ENCODE measurements at regions not wholly inside any gene's neighbourhood (a gene's known extent, or its start where the extent isn't known, plus 50 kb on each side); places are given as distances from the start of the nearest gene placed in this dataset.

DNA sequence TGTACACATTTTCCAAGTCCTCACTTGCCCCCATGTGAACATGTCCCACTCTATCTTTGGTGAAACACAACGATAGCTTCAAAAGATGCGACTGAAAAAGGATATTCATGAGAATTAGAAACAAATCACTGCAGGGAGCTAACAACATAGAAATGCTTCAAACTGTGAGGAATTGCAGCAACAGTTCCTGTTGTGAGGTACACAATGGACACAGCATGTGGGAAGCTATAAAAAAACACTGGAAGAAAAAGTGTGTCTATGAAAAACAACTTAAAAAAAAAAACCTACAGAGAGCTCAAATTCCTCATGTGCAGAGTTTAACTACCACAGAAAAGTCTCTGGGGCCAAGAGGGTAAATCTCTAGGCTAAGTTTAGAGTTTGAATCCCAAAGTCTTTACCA is 51.6 kb upstream of the BLTP1 start:
- Histone ChIP-seq H3K36me3 (replicated peaks; ENCODE audit: low read depth, low read length) (no peaks in the 10 kb centered on the region), H3K4me2 (ENCODE audit: low read length) (no peak overlapping the region), H4K20me1 (ENCODE audit: insufficient read depth, low read length) (no peaks in the 10 kb centered on the region), H3K9me3 (ENCODE audit: insufficient read depth, low read length) (no peaks in the 10 kb centered on the region), H3K27me3 (ENCODE audit: low read depth, low read length) (no peaks in the 10 kb centered on the region), H3K27ac (ENCODE audit: low read length) (no peak overlapping the region), H2AFZ (ENCODE audit: low read depth, low read length) (no peak overlapping the region), H3K4me1 (ENCODE audit: low read length) (no peaks in the 10 kb centered on the region), H3K4me3 (ENCODE audit: low read length) (no peak overlapping the region), H3K9ac (ENCODE audit: low read length) (no peak overlapping the region), H3K79me2 (ENCODE audit: low read length) (no peaks in the 10 kb centered on the region)
- TF ChIP-seq, protein P1, sequence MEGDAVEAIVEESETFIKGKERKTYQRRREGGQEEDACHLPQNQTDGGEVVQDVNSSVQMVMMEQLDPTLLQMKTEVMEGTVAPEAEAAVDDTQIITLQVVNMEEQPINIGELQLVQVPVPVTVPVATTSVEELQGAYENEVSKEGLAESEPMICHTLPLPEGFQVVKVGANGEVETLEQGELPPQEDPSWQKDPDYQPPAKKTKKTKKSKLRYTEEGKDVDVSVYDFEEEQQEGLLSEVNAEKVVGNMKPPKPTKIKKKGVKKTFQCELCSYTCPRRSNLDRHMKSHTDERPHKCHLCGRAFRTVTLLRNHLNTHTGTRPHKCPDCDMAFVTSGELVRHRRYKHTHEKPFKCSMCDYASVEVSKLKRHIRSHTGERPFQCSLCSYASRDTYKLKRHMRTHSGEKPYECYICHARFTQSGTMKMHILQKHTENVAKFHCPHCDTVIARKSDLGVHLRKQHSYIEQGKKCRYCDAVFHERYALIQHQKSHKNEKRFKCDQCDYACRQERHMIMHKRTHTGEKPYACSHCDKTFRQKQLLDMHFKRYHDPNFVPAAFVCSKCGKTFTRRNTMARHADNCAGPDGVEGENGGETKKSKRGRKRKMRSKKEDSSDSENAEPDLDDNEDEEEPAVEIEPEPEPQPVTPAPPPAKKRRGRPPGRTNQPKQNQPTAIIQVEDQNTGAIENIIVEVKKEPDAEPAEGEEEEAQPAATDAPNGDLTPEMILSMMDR (IDR thresholded peaks at IDR 0.05; ENCODE audit: low read depth, low read length): no peak
- TF ChIP-seq EZH2phosphoT487 (IDR thresholded peaks at IDR 0.05; ENCODE audit: low read depth): no peak

DNA sequence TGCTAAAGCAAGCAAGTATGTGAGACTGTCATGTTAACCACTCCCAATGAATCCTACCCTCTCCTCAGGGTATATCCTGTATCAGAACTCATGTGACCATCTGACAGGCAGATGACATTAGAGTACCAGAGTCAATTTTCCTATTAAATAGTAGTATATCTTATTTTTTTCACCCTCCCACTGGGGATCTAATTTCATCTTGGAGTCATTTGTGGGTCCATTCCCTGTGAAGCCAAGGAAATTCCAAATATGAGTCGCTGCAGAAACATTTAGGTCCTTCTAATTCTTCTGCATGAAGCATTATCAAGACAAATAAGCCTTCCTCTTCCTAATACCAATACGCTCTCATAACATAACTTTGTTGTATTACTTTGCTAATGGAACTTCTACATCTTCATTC is 52.2 kb upstream of the BLTP1 start:
- TF ChIP-seq, protein P1 (IDR thresholded peaks at IDR 0.05; ENCODE audit: low read depth, low read length): no peak
- TF ChIP-seq EZH2phosphoT487 (IDR thresholded peaks at IDR 0.05; ENCODE audit: low read depth): no peak
- H3K4me2 ChIP-seq (ENCODE audit: low read length): no peak overlapping the region
- H3K9me3 ChIP-seq (ENCODE audit: insufficient read depth, low read length): no peaks in the 10 kb centered on the region

DNA sequence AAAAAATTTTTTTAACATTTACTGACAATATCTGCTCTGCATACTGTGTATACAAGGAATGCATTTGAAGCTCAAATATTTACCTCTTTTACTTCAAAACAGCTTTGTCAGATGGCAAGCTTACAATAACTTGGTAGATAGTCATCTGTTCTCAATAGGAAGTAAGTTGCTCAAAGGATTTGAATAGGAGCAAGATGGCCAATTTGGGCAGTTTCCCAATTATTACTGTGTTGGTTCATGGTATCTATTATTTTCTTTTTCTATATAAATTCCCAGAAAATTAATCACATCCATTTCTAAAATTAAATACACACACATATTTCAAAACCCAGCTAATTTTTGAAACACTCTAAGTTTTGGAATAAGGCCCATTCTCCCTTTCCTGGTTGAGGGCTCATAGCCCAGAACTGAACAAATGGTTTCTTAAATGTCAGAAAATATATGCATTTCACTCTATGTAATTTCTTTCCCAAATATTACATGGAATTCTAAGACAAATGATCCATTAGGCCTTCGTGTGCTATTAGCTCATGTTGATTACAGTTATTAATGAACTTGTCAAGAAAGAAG is 60.2 kb upstream of the BLTP1 start:
- H3K4me1 ChIP-seq (ENCODE audit: low read length): no peaks in the 10 kb centered on the region
- H3K79me2 ChIP-seq (ENCODE audit: low read length): no peaks in the 10 kb centered on the region
- H3K4me2 ChIP-seq (ENCODE audit: low read length): no peak overlapping the region
- no peak overlapping the region for H3K4me3 ChIP-seq (ENCODE audit: low read length)
- no peaks in the 10 kb centered on the region for H3K36me3 ChIP-seq (replicated peaks; ENCODE audit: low read depth, low read length)
- H3K27ac ChIP-seq (ENCODE audit: low read length): no peak overlapping the region
- TF ChIP-seq, protein P1 (IDR thresholded peaks at IDR 0.05; ENCODE audit: low read depth, low read length): no peak
- TF ChIP-seq EZH2phosphoT487 (IDR thresholded peaks at IDR 0.05; ENCODE audit: low read depth): no peak
- no peaks in the 10 kb centered on the region for H3K9me3 ChIP-seq (ENCODE audit: insufficient read depth, low read length)
- H2AFZ ChIP-seq (ENCODE audit: low read depth, low read length): no peak overlapping the region
- H3K27me3 ChIP-seq (ENCODE audit: low read depth, low read length): no peaks in the 10 kb centered on the region
- H3K9ac ChIP-seq (ENCODE audit: low read length): no peak overlapping the region
- no peaks in the 10 kb centered on the region for H4K20me1 ChIP-seq (ENCODE audit: insufficient read depth, low read length)

More for the DNA sequence above, 52.2 kb upstream of the BLTP1 start:
- Histone ChIP-seq H3K4me1 (ENCODE audit: low read length) (no peaks in the 10 kb centered on the region), H3K27ac (ENCODE audit: low read length) (no peak overlapping the region), H3K9ac (ENCODE audit: low read length) (no peak overlapping the region), H3K4me3 (ENCODE audit: low read length) (no peak overlapping the region), H2AFZ (ENCODE audit: low read depth, low read length) (no peak overlapping the region), H3K36me3 (replicated peaks; ENCODE audit: low read depth, low read length) (no peaks in the 10 kb centered on the region), H4K20me1 (ENCODE audit: insufficient read depth, low read length) (no peaks in the 10 kb centered on the region), H3K27me3 (ENCODE audit: low read depth, low read length) (no peaks in the 10 kb centered on the region), H3K79me2 (ENCODE audit: low read length) (no peaks in the 10 kb centered on the region)

DNA sequence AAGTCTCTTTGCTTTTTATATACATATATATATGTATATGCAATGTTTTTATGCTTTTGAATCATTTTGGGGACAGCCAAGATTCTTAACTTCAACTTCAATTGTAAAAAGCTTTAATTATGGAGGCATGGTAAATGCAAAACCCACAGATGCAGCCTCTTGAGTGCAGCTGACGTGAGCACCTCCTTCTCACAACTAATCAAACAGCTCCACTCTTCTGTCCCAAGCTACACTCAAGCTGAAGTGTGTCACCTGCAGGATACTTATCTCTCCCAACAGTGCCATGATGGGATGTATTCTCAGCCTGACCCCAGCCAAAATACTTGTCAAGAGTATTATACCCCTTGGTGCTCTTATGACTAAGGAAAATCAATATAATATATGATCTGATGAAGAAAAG is 60.7 kb upstream of the BLTP1 start:
- TF ChIP-seq, protein P1 (IDR thresholded peaks at IDR 0.05; ENCODE audit: low read depth, low read length): no peak
- TF ChIP-seq EZH2phosphoT487 (IDR thresholded peaks at IDR 0.05; ENCODE audit: low read depth): no peak
- no peak overlapping the region for H3K9ac ChIP-seq (ENCODE audit: low read length)
- H3K27ac ChIP-seq (ENCODE audit: low read length): no peak overlapping the region
- no peak overlapping the region for H2AFZ ChIP-seq (ENCODE audit: low read depth, low read length)
- H3K36me3 ChIP-seq (replicated peaks; ENCODE audit: low read depth, low read length): no peaks in the 10 kb centered on the region
- no peaks in the 10 kb centered on the region for H3K4me1 ChIP-seq (ENCODE audit: low read length)
- H3K79me2 ChIP-seq (ENCODE audit: low read length): no peaks in the 10 kb centered on the region
- H3K27me3 ChIP-seq (ENCODE audit: low read depth, low read length): no peaks in the 10 kb centered on the region
- H3K9me3 ChIP-seq (ENCODE audit: insufficient read depth, low read length): no peaks in the 10 kb centered on the region
- no peaks in the 10 kb centered on the region for H4K20me1 ChIP-seq (ENCODE audit: insufficient read depth, low read length)
- H3K4me2 ChIP-seq (ENCODE audit: low read length): no peak overlapping the region
- no peak overlapping the region for H3K4me3 ChIP-seq (ENCODE audit: low read length)
